IPS-NIHi7 (cell line): ENCODE measurements at regions not wholly inside any gene's neighbourhood (a gene's known extent, or its start where the extent isn't known, plus 50 kb on each side); places are given as distances from the start of the nearest gene placed in this dataset.

ENCODE experiments used
- DNase-seq: peaks from one replicate; pipeline ENCODE4 v3.0.0; 2012; ENCODE audit warnings: mixed read lengths; ENCODE audit errors: extremely low spot score

DNA sequence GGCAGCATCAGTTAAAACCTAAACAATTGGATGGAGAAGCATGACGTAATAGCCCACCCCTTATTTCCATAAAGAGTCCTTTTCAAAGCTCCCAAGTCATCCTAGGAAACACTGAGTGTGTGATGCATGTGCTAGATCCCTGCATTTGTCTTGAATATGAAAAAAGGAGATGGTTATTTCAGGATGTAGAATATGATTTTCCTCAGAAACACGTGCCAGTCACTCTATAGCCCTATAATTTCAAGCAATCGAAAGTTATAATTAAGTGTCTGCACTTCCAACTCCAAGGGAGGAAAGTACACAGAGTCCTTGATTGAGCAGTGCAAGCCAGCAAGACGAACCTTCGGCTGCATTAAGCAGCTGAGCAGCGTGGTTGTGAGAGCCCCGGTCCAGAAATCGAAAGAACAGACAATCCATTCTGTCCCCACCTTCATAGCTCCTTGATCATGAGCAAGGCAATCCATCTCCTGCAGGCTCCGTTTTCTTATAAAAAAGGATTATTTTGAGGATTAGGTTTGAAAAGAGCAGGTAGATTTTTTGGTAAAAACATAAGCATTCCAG is 287.7 kb downstream of the FBXO15 start:
- DNase-seq, result no peak

DNA sequence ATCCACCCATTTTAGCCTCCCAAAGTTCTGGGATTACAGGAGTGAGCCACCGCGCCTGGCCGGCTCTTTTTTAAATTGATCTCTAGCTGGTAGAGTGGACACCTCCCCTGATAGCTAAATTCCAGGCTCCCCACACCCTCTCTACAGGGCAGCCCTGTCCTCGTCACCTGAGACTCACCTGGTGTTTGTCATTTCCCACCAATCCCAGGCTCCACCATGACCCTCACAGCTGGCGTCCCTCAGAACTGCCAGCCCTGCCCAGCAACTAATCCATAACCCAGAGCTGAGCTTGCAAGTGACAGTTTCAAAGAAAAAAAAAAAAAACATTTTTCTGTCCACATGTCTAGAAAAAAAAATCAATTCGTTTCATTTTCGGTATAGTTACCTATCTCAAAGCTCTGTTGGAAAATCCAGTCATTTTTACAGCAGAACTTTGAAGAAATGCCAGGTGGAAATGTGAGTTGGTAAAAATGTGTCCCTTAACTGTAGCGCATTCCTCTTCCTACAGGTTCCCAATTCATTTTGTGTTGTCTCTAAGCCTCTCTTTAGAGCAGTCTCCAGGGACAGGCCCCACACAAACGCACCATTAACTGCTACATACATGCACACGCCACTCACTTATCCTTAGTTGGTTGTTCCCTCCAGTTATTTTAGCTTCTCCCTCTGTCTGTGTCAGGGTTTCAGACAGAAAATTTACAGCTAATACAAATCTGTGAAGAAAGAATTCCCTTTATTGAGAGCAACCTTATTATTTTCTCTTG is 294.7 kb downstream of the FBXO15 start:
- no peak for DNase-seq

DNA sequence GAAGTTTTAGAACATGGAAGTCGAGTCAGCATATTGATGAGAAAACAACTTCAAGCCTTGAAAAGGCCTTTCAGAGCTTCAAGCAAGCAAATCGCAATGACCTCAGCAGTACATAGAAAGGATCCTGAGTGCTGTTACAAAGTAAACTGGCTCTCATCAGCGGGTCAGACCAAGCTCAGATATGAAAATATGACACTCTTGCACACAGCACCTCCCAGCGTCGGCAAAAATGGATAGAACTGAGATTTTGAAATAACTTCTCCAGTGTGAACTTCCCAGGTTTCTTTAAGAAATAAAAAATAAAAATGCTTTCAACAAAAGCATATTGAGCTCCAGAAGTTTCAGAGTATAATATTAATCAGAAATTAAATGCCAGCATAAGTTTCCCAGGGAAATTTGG is 296.9 kb downstream of the FBXO15 start:
- DNase-seq, result no peak

GRCh38 chr18:73848656-73849055 is 299.0 kb downstream of the FBXO15 start:
- no peak for DNase-seq

- DNase-seq, result no peak
Observed at GRCh38 chr18:73843455-73843854, 304.2 kb downstream of the FBXO15 start.

- DNase-seq, result peak; percentile 67
Observed at GRCh38 chr18:73842795-73843394, 304.7 kb downstream of the FBXO15 start.

- no peak for DNase-seq
Observed at GRCh38 chr18:73841661-73842060, 306.0 kb downstream of the FBXO15 start.

GRCh38 chr18:73840319-73840945 is 307.2 kb downstream of the FBXO15 start:
- DNase-seq, result no peak

- no peak for DNase-seq
Observed at GRCh38 chr18:73839441-73839840, 308.2 kb downstream of the FBXO15 start.

GRCh38 chr18:73838107-73838506 is 309.5 kb downstream of the FBXO15 start:
- DNase-seq, result no peak

DNA sequence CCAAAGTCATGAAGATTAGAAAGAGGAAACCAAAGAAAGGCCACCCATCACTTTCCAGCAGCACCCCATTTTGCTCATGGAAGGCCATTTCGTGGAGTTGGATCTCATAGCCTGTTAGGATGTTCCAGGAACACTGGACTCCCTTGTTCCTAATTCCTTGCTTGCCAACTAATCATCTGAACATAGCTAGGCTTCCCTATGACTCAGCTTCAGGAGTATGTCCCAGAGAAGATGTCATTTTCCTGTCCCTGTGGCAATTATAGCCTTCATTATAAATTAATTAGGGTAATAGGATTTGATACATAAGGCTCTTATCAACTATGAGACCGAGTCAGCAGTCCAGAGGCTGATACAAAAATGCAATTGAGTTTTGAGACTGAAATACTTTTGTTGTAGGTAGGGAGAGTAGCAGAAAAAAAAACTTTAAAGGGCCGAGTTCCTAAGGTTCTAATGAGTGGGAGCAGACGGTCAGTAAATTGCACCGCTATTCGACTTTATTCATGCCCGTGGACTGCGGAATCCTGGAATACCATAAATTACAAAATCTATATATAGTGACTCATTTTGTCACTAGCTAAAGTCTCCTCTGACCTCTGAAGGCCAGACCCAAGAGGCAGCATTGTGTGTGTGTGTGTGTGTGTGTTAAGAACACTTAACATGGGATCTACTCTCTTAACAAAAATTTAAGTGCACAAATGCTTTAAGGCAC is 311.8 kb downstream of the FBXO15 start:
- DNase-seq, result no peak

GRCh38 chr18:73835039-73835438 is 312.6 kb downstream of the FBXO15 start:
- DNase-seq, result no peak

DNA sequence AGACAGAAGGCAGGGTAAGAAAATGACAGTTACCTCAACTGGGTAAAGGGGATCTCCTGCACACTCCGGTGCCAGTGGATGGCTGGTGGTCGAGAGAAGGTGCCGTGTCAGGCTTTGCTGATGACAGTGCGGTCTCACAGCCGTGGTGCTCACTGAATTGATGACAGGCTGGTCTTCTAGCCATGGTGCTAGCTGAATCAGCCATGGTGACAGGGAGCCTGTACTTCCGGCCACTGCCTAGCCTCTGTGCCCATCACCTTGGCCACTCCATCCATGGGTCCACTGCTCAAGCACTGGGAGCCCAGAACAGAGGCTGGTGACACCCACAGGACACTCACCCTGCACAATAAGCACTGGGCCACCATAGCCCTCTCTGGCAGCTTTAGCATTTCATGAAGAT is 315.9 kb downstream of the FBXO15 start:
- no peak for DNase-seq

- DNase-seq, result no peak
Observed at GRCh38 chr18:73829146-73829545, 318.5 kb downstream of the FBXO15 start.

- no peak for DNase-seq
Observed at GRCh38 chr18:73827801-73828200, 319.8 kb downstream of the FBXO15 start.

GRCh38 chr18:73826098-73826497 is 321.5 kb downstream of the FBXO15 start:
- DNase-seq, result no peak

DNA sequence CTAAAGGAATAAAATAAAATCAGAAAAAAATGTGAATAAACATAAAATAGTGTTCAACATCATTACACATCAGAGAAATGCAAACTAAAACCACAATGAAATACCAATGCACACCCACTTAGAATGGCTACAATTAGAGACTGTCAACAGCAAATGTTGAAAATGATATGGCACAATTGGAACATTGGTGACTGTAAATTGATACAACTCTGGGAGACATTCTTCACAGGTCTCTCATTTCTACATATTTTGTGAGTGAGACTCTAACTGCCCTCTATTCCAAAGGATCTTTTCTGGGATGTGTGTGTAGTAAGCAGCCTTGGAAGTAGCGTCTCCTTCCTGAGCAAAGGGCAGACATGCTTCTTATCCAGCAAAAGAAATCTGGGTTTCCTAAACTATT is 323.0 kb downstream of the FBXO15 start:
- DNase-seq, result no peak

DNA sequence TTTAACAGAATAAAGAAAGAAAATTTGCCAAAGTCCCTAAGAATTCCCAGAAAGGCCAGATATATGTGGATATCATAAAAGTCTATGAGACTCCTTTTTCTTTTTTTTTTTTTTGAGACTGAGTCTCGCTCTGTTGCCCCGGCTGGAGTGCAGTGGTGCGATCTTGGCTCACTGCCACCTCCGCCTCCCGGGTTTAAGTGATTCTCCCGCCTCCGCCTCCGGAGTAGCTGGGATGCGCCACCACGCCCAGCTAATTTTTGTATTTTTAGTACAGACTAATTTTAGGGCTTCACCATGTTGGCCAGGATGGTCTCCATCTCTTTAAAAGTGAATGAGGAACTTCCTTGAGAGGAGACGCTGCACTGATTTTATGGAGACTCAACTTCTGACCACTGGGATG is 335.2 kb downstream of the FBXO15 start:
- DNase-seq, result no peak

DNA sequence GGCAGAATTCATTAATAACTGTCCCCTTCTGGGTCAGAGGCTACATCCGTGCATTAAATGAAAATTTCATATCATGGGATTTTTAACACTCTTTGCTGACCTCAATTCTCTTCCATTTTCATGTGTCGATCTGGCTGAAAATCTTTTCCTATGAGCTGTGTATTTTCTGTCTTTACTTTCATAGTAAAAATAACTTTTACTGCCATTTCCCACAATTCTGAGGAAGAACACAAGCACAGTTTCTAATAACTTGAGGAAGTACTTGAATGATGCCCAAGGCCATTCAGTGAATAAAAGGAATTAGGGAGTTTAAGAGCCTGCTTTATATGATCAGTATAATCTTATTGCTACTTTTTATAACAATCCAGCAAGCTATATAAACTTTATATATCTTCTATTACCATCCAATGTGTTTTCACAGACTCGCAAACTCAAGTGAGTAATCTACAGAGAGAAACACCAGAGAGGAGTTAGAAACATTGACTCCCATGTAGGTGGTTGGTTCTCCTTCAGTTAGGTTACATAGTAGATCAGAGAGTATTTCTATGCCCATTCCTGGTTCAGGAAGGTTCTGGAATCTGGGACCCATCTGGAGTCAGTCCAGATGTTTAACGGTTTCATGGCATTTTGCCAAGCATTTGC is 340.0 kb downstream of the FBXO15 start:
- DNase-seq, result no peak

DNA sequence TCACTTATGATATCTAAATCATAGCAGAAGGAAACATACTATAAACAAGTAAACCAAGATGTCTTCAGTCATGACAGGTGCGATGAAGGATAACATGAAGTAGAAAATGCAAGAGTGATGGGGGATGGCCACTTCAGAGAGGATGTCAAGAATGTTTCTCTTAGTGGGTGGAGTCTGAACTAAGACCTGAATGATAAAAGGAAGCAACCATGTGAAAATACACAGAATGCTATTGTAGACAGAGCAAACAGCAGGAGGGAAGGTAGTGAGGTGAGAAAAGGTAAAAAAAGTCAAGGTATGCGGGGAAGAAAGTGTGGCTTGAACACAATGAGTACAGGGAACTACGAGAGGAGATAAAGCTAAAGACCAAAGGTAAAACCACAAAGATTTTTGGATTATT is 341.6 kb downstream of the FBXO15 start:
- no peak for DNase-seq

GRCh38 chr18:73797419-73797818 is 350.2 kb downstream of the FBXO15 start:
- DNase-seq, result no peak

GRCh38 chr18:73793386-73793785 is 354.2 kb downstream of the FBXO15 start:
- peak; percentile 15 for DNase-seq
